RWPE1 (cell line): ENCODE measurements at regions not wholly inside any gene's neighbourhood (a gene's known extent, or its start where the extent isn't known, plus 50 kb on each side); places are given as distances from the start of the nearest gene placed in this dataset.

ENCODE experiments used
- CTCF ChIA-PET: fragments of 350-600 bp; sonication (Branson Sonifier 250); formaldehyde crosslinking; extraction: SDS; loops from one replicate; lab custom pipeline; 2021; lab: Yijun Ruan, JAX
- POLR2A ChIA-PET: fragments of 400-600 bp; formaldehyde crosslinking; extraction: SDS; loops from one replicate; lab custom pipeline; 2020; ENCODE audit warnings: antibody characterized with exemption; ENCODE audit not compliant: low non-redundant PET; lab: Yijun Ruan, JAX
- DNase-seq: peaks from one replicate; pipeline ENCODE4 v3.0.0; 2012; ENCODE audit warnings: low spot score
- H3K27ac ChIP-seq: fragments of 450-650 bp; 2 replicates; pipeline ENCODE4 v1.5.1; 2017
- CTCF ChIP-seq: fragments of 450-650 bp; conservative IDR thresholded peaks from 2 replicates; pipeline ENCODE4 v1.5.1; 2017; ENCODE audit warnings: low read depth, mild to moderate bottlenecking

- H3K27ac ChIP-seq, result no peak overlapping the region
- no peak for DNase-seq
- CTCF ChIA-PET, result no interaction called here
- POLR2A ChIA-PET, result no interaction called here
- TF ChIP-seq CTCF, result no peak
These were observed 244.5 kb downstream of the RHOU start for GRCh38 chr1:228979774-228980173.

- no peak for TF ChIP-seq CTCF
- no peak for DNase-seq
- ChIA-PET POLR2A (no interaction called here), CTCF (no interaction called here)
- no peak overlapping the region for H3K27ac ChIP-seq
These were observed 245.1 kb downstream of the RHOU start for GRCh38 chr1:228980232-228980937.

- CTCF ChIA-PET, result interaction anchor here (0.6 kb wide), 2 partner anchors 125 to 138 kb away, joined by 3 read pairs; no protein-coding TSS in a partner anchor
- no peak overlapping the region for H3K27ac ChIP-seq
- POLR2A ChIA-PET, result no interaction called here
- DNase-seq, result no peak
- no peak for TF ChIP-seq CTCF
These were observed 247.4 kb downstream of the RHOU start for GRCh38 chr1:228982637-228983036.

GRCh38 chr1:228983231-228983660 is 248.0 kb downstream of the RHOU start:
- ChIA-PET POLR2A (no interaction called here), CTCF (no interaction called here)
- DNase-seq, result no peak

GRCh38 chr1:228983661-228984060 is 248.4 kb downstream of the RHOU start:
- no peak for DNase-seq
- ChIA-PET POLR2A (no interaction called here), CTCF (interaction anchor here (0.6 kb wide), 1 partner anchor 1114 kb away, joined by 4 read pairs; no protein-coding TSS in a partner anchor)
- no peak for TF ChIP-seq CTCF
- no peak overlapping the region for H3K27ac ChIP-seq

More at GRCh38 chr1:228983231-228983660, 248.0 kb downstream of the RHOU start:
- H3K27ac ChIP-seq, result no peak overlapping the region
- no peak for TF ChIP-seq CTCF

- CTCF ChIA-PET, result interaction anchor here (0.6 kb wide), 1 partner anchor 1113 kb away, joined by 4 read pairs; no protein-coding TSS in a partner anchor
- POLR2A ChIA-PET, result no interaction called here
- DNase-seq, result no peak
- no peak for TF ChIP-seq CTCF
- no peak overlapping the region for H3K27ac ChIP-seq
These were observed 248.8 kb downstream of the RHOU start for GRCh38 chr1:228984107-228984506.
